GM19023 (cell line): ENCODE measurements at regions not wholly inside any gene's neighbourhood (a gene's known extent, or its start where the extent isn't known, plus 50 kb on each side); places are given as distances from the start of the nearest gene placed in this dataset.
A peak's percentile ranks its signal among the peaks of the same experiment; 100 is the strongest.
"Not testable (repeated sequence)": the region's sequence is repeated elsewhere in the genome, so short reads cannot be mapped to it uniquely, and the experiment has no call there.

Experiments
- ATAC-seq: cut with Tn5 transposase; IDR thresholded peaks from one replicate; pipeline ENCODE4 v1.9.1; 2021; ENCODE audit warnings: mild to moderate bottlenecking, moderate library complexity; ENCODE audit not compliant: unreplicated experiment

- ATAC-seq: no peak
These were observed 862.6 kb upstream of the PCDH20 start for GRCh38 chr13:62278271-62278670.

- ATAC-seq: no peak
These were observed 836.1 kb upstream of the PCDH20 start for GRCh38 chr13:62251734-62252133.

- no peak for ATAC-seq
These were observed 835.0 kb upstream of the PCDH20 start for GRCh38 chr13:62250501-62251201.

- ATAC-seq: no peak
These were observed 830.9 kb upstream of the PCDH20 start for GRCh38 chr13:62246581-62246980.

- no peak for ATAC-seq
These were observed 827.5 kb upstream of the PCDH20 start for GRCh38 chr13:62243106-62243505.

GRCh38 chr13:62234780-62235440 is 819.3 kb upstream of the PCDH20 start:
- no peak for ATAC-seq

- no peak for ATAC-seq
These were observed 795.3 kb upstream of the PCDH20 start for GRCh38 chr13:62210951-62211350.

GRCh38 chr13:62209529-62209928 is 793.9 kb upstream of the PCDH20 start:
- ATAC-seq: peak; percentile 75

GRCh38 chr13:62207388-62207787 is 791.7 kb upstream of the PCDH20 start:
- no peak for ATAC-seq

GRCh38 chr13:62206165-62206564 is 790.5 kb upstream of the PCDH20 start:
- ATAC-seq: no peak

GRCh38 chr13:62205273-62205672 is 789.6 kb upstream of the PCDH20 start:
- ATAC-seq: no peak

GRCh38 chr13:62194371-62194770 is 778.7 kb upstream of the PCDH20 start:
- no peak for ATAC-seq

- ATAC-seq: no peak
These were observed 778.3 kb upstream of the PCDH20 start for GRCh38 chr13:62193919-62194318.

GRCh38 chr13:62185631-62186255 is 770.1 kb upstream of the PCDH20 start:
- no peak for ATAC-seq

- no peak for ATAC-seq
These were observed 760.4 kb upstream of the PCDH20 start for GRCh38 chr13:62176051-62176450.

- no peak for ATAC-seq
These were observed 758.3 kb upstream of the PCDH20 start for GRCh38 chr13:62173958-62174357.

- no peak for ATAC-seq
These were observed 756.0 kb upstream of the PCDH20 start for GRCh38 chr13:62171697-62172096.

- ATAC-seq: no peak
These were observed 753.2 kb upstream of the PCDH20 start for GRCh38 chr13:62168891-62169290.

GRCh38 chr13:62167650-62168172 is 752.1 kb upstream of the PCDH20 start:
- no peak for ATAC-seq

- ATAC-seq: no peak
These were observed 747.2 kb upstream of the PCDH20 start for GRCh38 chr13:62162860-62163259.

- no peak for ATAC-seq
These were observed 742.9 kb upstream of the PCDH20 start for GRCh38 chr13:62158520-62158919.

GRCh38 chr13:62151724-62152123 is 736.1 kb upstream of the PCDH20 start:
- not testable (repeated sequence) for ATAC-seq
